NCI-H1694 (cell line): ENCODE measurements at regions not wholly inside any gene's neighbourhood (a gene's known extent, or its start where the extent isn't known, plus 50 kb on each side); places are given as distances from the start of the nearest gene placed in this dataset.

Experiments used
- DNase-seq: peaks from one replicate; lab custom pipeline; 2025; lab: John Stamatoyannopoulos, UW

- DNase-seq, result no peak
These were observed 151.2 kb upstream of the TNR start for GRCh38 chr1:175894581-175894980.

GRCh38 chr1:175893192-175893591, 149.8 kb upstream of the TNR start:
- no peak for DNase-seq

- DNase-seq, result no peak
These were observed 149.3 kb upstream of the TNR start for GRCh38 chr1:175892686-175893085.

GRCh38 chr1:175891783-175892309, 148.5 kb upstream of the TNR start:
- DNase-seq, result no peak

GRCh38 chr1:175890958-175891357, 147.6 kb upstream of the TNR start:
- DNase-seq, result no peak

GRCh38 chr1:175889848-175890247, 146.5 kb upstream of the TNR start:
- DNase-seq, result no peak

GRCh38 chr1:175888996-175889395, 145.6 kb upstream of the TNR start:
- no peak for DNase-seq

GRCh38 chr1:175887981-175888428, 144.6 kb upstream of the TNR start:
- peak; percentile 50 for DNase-seq

- DNase-seq, result no peak
These were observed 144.1 kb upstream of the TNR start for GRCh38 chr1:175887521-175887920.

GRCh38 chr1:175885326-175885725, 141.9 kb upstream of the TNR start:
- DNase-seq, result no peak

GRCh38 chr1:175884369-175884768, 141.0 kb upstream of the TNR start:
- DNase-seq, result no peak

GRCh38 chr1:175882192-175882591, 138.8 kb upstream of the TNR start:
- no peak for DNase-seq

GRCh38 chr1:175881246-175881976, 138.0 kb upstream of the TNR start:
- DNase-seq, result no peak

- no peak for DNase-seq
These were observed 135.4 kb upstream of the TNR start for GRCh38 chr1:175878775-175879174.

- DNase-seq, result no peak
These were observed 134.7 kb upstream of the TNR start for GRCh38 chr1:175877939-175878737.

- no peak for DNase-seq
These were observed 132.2 kb upstream of the TNR start for GRCh38 chr1:175875556-175875955.

- DNase-seq, result no peak
These were observed 130.7 kb upstream of the TNR start for GRCh38 chr1:175874081-175874480.

GRCh38 chr1:175873290-175873935, 130.0 kb upstream of the TNR start:
- DNase-seq, result no peak

GRCh38 chr1:175872588-175872987, 129.2 kb upstream of the TNR start:
- DNase-seq, result no peak

GRCh38 chr1:175871647-175872046, 128.3 kb upstream of the TNR start:
- no peak for DNase-seq

- no peak for DNase-seq
These were observed 126.8 kb upstream of the TNR start for GRCh38 chr1:175870217-175870616.

- no peak for DNase-seq
These were observed 123.4 kb upstream of the TNR start for GRCh38 chr1:175866776-175867175.
